BE2C (cell line): ENCODE measurements at regions not wholly inside any gene's neighbourhood (a gene's known extent, or its start where the extent isn't known, plus 50 kb on each side); places are given as distances from the start of the nearest gene placed in this dataset.

Experiments
- DNase-seq: peaks from one replicate; pipeline ENCODE4 v3.0.0-alpha.2; 2020
- H3K27me3 ChIP-seq: fragments of 250-450 bp; sonication (Bioruptor Pico); 2 replicates; pipeline ENCODE4 v1.5.1; 2020; ENCODE audit warnings: mild to moderate bottlenecking
- H3K36me3 ChIP-seq: fragments of 250-450 bp; sonication (Bioruptor Pico); 2 replicates; pipeline ENCODE4 v1.5.1; 2020; ENCODE audit warnings: mild to moderate bottlenecking
- H3K4me1 ChIP-seq: fragments of 250-450 bp; sonication (Bioruptor Pico); 2 replicates; pipeline ENCODE4 v1.5.1; 2020
- H3K4me3 ChIP-seq: 2 replicates; pipeline ENCODE4 v1.5.1; 2011; ENCODE audit warnings: low read depth, low read length
- H3K9me3 ChIP-seq: fragments of 250-450 bp; sonication (Bioruptor Pico); 2 replicates; pipeline ENCODE4 v1.5.1; 2020
- CTCF ChIP-seq: IDR thresholded peaks from 2 replicates; pipeline ENCODE4 v1.5.1; 2012; ENCODE audit warnings: mild to moderate bottlenecking, low read depth, low read length

GRCh38 chr16:60458255-60458654 is 1578.0 kb downstream of the CDH8 start:
- Histone ChIP-seq H3K27me3 (no peaks in the 10 kb centered on the region), H3K9me3 (no peaks in the 10 kb centered on the region; the same call in none of the 2 replicates), H3K4me3 (no peak overlapping the region), H3K36me3 (no peaks in the 10 kb centered on the region), H3K4me1 (no peaks in the 10 kb centered on the region)
- TF ChIP-seq CTCF, result no peak
- no peak for DNase-seq

GRCh38 chr16:60452646-60453045 is 1583.6 kb downstream of the CDH8 start:
- no peak for TF ChIP-seq CTCF
- Histone ChIP-seq H3K27me3 (no peaks in the 10 kb centered on the region), H3K9me3 (peaks cover 5% of the 10 kb centered on the region; the same call in 1 of the 2 replicates), H3K36me3 (no peaks in the 10 kb centered on the region), H3K4me1 (no peaks in the 10 kb centered on the region), H3K4me3 (no peak overlapping the region)
- no peak for DNase-seq

GRCh38 chr16:60438894-60439293 is 1597.3 kb downstream of the CDH8 start:
- DNase-seq, result no peak
- H3K27me3 ChIP-seq, result no peaks in the 10 kb centered on the region
- H3K9me3 ChIP-seq, result no peaks in the 10 kb centered on the region
- no peak for TF ChIP-seq CTCF
- no peaks in the 10 kb centered on the region for H3K36me3 ChIP-seq
- H3K4me1 ChIP-seq, result no peaks in the 10 kb centered on the region
- no peak overlapping the region for H3K4me3 ChIP-seq

GRCh38 chr16:60432472-60432871 is 1603.8 kb downstream of the CDH8 start:
- Histone ChIP-seq H3K4me3 (no peak overlapping the region), H3K36me3 (no peaks in the 10 kb centered on the region), H3K4me1 (no peaks in the 10 kb centered on the region), H3K9me3 (no peaks in the 10 kb centered on the region), H3K27me3 (no peaks in the 10 kb centered on the region)
- no peak for DNase-seq
- no peak for TF ChIP-seq CTCF

GRCh38 chr16:60419859-60420258 is 1616.4 kb downstream of the CDH8 start:
- TF ChIP-seq CTCF, result no peak
- no peak overlapping the region for H3K4me3 ChIP-seq
- no peaks in the 10 kb centered on the region for H3K27me3 ChIP-seq
- H3K9me3 ChIP-seq, result no peaks in the 10 kb centered on the region
- H3K4me1 ChIP-seq, result no peaks in the 10 kb centered on the region
- no peak for DNase-seq
- H3K36me3 ChIP-seq, result no peaks in the 10 kb centered on the region

GRCh38 chr16:60414613-60415012 is 1621.6 kb downstream of the CDH8 start:
- Histone ChIP-seq H3K4me1 (no peaks in the 10 kb centered on the region), H3K9me3 (no peaks in the 10 kb centered on the region), H3K4me3 (no peak overlapping the region), H3K27me3 (no peaks in the 10 kb centered on the region), H3K36me3 (no peaks in the 10 kb centered on the region)
- no peak for DNase-seq
- TF ChIP-seq CTCF, result no peak
